Thymus (tissue), 11 donors: ENCODE measurements at regions not wholly inside any gene's neighbourhood (a gene's known extent, or its start where the extent isn't known, plus 50 kb on each side); places are given as distances from the start of the nearest gene placed in this dataset.

Source experiments
- DNase-seq, 9 donors: peaks; one replicate each; pipeline ENCODE4 v3.0.0-alpha.2; 2013; ENCODE audit warnings: low spot score in 9 of 9, low read depth in 6 of 9, missing footprints in 1 of 9
- H3K27ac ChIP-seq, 2 donors: one replicate each; pipeline ENCODE4 v1.5.1; 2013; ENCODE audit warnings: control low read depth in 1 of 2, low read depth in 1 of 2, low read length in 1 of 2, mild to moderate bottlenecking in 1 of 2, moderate library complexity in 1 of 2
- H3K27me3 ChIP-seq, 2 donors: one replicate each; pipeline ENCODE4 v1.5.1; 2013; ENCODE audit warnings: low read length in 1 of 2; ENCODE audit not compliant: control insufficient read depth in 2 of 2, insufficient read depth in 1 of 2
- H3K36me3 ChIP-seq, 2 donors: one replicate each; pipeline ENCODE4 v1.5.1; 2013; ENCODE audit warnings: low read length in 1 of 2, mild to moderate bottlenecking in 1 of 2, moderate library complexity in 1 of 2; ENCODE audit not compliant: control insufficient read depth in 2 of 2, insufficient read depth in 2 of 2
- H3K4me1 ChIP-seq, 2 donors: one replicate each; pipeline ENCODE4 v1.5.1; 2013; ENCODE audit warnings: low read length in 2 of 2; ENCODE audit not compliant: control insufficient read depth in 2 of 2, insufficient read depth in 2 of 2
- H3K4me3 ChIP-seq, 2 donors: one replicate each; pipeline ENCODE4 v1.5.1; 2013; ENCODE audit warnings: low read length in 2 of 2, control low read depth in 1 of 2, mild to moderate bottlenecking in 1 of 2
- H3K9me3 ChIP-seq, 2 donors: one replicate each; pipeline ENCODE4 v1.5.1; 2013; ENCODE audit warnings: low read length in 1 of 2, mild to moderate bottlenecking in 1 of 2; ENCODE audit not compliant: control insufficient read depth in 2 of 2, insufficient read depth in 1 of 2
- WGBS: extraction: QIAGEN DNeasy Blood & Tissue Kit; methylation state at CpG from one replicate; pipeline ENCODE4 v1.1.7; 2013; 5-methylcytosine and 5-hydroxymethylcytosine counted together
- donor health status: healthy.

DNA sequence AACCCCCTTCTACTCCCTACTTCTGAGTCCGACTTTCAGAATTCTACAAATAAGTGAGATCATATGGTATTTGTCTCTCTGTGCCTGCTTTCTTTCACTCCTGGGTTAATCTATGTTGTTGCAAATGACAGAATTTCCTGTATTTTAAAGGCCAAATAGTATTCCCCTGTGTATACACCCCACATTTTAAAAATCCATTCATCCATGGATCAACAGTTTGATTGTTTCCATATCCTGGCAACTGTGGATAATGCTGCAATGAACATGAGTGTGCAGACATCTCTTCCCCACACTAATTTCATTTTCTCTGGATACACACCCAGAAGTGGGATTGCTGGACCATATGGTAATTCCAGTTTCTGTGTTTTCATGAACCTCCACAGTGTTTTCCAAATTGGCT, 225.8 kb upstream of the TCERG1L start:
- no peak overlapping the region for H3K27ac ChIP-seq
- no peaks in the 10 kb centered on the region for H3K27me3 ChIP-seq
- no peaks in the 10 kb centered on the region for H3K4me1 ChIP-seq
- no peaks in the 10 kb centered on the region for H3K36me3 ChIP-seq
- no peaks in the 10 kb centered on the region for H3K9me3 ChIP-seq
- H3K4me3 ChIP-seq = no peak overlapping the region
- 69% methylated on average over 1 of the region's 1 CpG for WGBS
- DNase-seq = no peak

DNA sequence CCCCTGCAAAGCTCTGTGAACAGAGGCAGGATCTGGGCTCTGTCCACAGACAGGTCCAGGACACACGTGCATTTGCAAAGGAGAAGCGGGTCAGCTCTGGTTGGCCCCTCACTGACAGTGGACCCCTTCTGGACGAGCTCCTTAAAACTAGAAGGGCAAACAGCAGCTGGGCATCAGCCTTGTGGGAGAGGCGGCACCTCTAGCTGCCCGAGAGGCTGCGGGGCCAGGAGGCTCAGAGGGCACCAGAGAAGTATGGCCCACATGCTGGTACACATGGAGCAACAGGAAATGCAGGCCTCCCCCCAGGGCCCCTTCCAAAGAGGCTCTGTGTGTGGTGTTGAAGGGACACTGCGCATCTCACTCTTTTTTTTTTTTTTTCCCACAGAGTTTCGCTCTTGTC, 233.0 kb upstream of the TCERG1L start:
- H3K4me1 ChIP-seq = no peaks in the 10 kb centered on the region
- H3K4me3 ChIP-seq = no peak overlapping the region
- no peaks in the 10 kb centered on the region for H3K27me3 ChIP-seq
- DNase-seq = no peak
- H3K36me3 ChIP-seq = no peaks in the 10 kb centered on the region
- no peaks in the 10 kb centered on the region for H3K9me3 ChIP-seq
- H3K27ac ChIP-seq = no peak overlapping the region
- WGBS = 91% methylated on average over 8 of the region's 8 CpGs

- 78% methylated on average over 13 of the region's 13 CpGs for WGBS
- no peaks in the 10 kb centered on the region for H3K9me3 ChIP-seq
- no peak overlapping the region for H3K4me3 ChIP-seq
Measured at GRCh38 chr10:131546086-131546810, 234.7 kb upstream of the TCERG1L start.

DNA sequence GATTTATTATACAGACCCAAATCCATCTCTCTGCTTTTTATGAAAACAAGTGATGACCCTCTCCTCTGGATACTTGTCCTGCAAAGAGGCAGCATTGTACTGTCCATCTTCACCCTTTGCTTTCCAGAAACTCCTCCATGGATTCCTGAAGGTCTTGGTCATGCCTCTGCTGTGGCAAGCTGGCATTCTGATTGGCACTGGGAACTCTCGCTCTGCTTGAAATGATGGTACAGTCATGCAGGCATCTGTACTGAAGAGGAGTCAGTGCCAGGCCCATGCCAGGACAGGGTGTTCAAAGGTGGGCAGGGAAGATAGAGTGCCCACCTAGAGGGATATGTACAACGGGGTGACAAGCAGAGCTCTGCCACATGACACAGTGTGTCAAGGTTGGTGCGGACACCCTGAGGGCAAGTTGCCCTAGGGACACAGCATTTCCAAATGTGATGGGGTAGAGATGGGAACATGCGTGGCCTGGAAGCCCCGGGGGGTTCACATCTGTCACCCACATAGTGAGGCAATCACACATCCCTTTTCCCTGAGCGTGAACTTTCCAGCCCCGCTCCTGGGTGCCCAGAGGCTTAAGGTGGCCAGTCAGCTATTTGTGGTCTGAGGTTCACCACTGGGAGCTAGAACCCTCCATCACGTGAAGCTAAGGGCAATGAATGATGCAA, 235.7 kb upstream of the TCERG1L start:
- no peaks in the 10 kb centered on the region for H3K4me1 ChIP-seq
- DNase-seq = no peak
- H3K4me3 ChIP-seq = no peak overlapping the region
- WGBS = 90% methylated on average over 8 of the region's 8 CpGs
- no peak overlapping the region for H3K27ac ChIP-seq
- no peaks in the 10 kb centered on the region for H3K36me3 ChIP-seq
- no peaks in the 10 kb centered on the region for H3K27me3 ChIP-seq
- no peaks in the 10 kb centered on the region for H3K9me3 ChIP-seq

More at GRCh38 chr10:131546086-131546810, 234.7 kb upstream of the TCERG1L start:
- Histone ChIP-seq H3K27ac (no peak overlapping the region), H3K4me1 (no peaks in the 10 kb centered on the region), H3K27me3 (no peaks in the 10 kb centered on the region), H3K36me3 (no peaks in the 10 kb centered on the region)
- no peak for DNase-seq

GRCh38 chr10:131548176-131548575, 236.7 kb upstream of the TCERG1L start:
- Histone ChIP-seq H3K27me3 (no peaks in the 10 kb centered on the region), H3K36me3 (no peaks in the 10 kb centered on the region), H3K27ac (no peak overlapping the region), H3K4me1 (no peaks in the 10 kb centered on the region), H3K9me3 (no peaks in the 10 kb centered on the region), H3K4me3 (no peak overlapping the region)
- WGBS = 89% methylated on average over 12 of the region's 12 CpGs
- no peak for DNase-seq

GRCh38 chr10:131549116-131549515, 237.6 kb upstream of the TCERG1L start:
- Histone ChIP-seq H3K4me3 (no peak overlapping the region), H3K4me1 (no peaks in the 10 kb centered on the region), H3K36me3 (no peaks in the 10 kb centered on the region), H3K27ac (no peak overlapping the region), H3K27me3 (no peaks in the 10 kb centered on the region), H3K9me3 (no peaks in the 10 kb centered on the region)
- 90% methylated on average over 8 of the region's 8 CpGs for WGBS
- DNase-seq = no peak

DNA sequence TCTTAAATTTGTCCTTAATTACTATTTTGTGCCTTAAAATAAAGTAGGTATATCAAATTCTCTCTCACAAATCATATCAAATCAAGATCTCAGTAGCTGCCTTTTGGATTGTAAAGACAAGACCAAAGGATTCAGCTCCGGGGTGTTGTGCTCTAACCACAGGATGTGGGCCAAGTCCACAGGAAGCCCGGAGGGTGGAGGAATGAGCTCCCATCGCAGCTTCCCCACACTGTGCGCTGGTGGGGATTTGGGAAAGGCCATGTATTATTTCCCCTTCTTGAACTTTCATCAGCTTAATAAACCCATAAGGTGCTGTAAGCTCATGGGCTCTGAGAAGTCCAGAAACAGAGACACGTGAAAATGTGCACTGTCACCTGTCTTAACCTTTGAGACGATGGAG, 241.6 kb upstream of the TCERG1L start:
- no peak for DNase-seq
- H3K4me3 ChIP-seq = no peak overlapping the region
- H3K27ac ChIP-seq = no peak overlapping the region
- H3K4me1 ChIP-seq = no peaks in the 10 kb centered on the region
- 26% methylated on average over 6 of the region's 6 CpGs for WGBS
- H3K36me3 ChIP-seq = no peaks in the 10 kb centered on the region
- no peaks in the 10 kb centered on the region for H3K27me3 ChIP-seq
- H3K9me3 ChIP-seq = no peaks in the 10 kb centered on the region

GRCh38 chr10:131553581-131553980, 242.1 kb upstream of the TCERG1L start:
- no peak for DNase-seq
- Histone ChIP-seq H3K27ac (no peak overlapping the region), H3K4me3 (no peak overlapping the region)

DNA sequence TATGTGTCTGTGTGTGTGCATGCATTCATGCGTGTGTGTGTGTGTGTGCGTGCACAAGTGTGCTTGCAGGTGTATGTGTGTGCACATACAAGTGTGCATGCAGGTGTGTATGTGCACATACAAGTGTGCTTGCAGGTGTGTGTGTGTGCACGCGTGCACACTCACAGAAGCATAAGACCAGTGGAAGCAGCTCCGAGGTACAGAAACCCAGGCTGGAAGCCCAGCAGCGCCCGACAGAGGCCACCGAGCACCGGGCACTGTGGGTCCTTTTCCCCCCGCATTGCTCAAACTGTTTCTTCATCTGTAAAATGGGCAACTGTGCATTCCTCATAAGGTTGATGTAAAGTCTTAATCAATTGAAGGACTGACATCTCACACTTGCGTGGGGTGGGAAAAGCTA, 243.3 kb upstream of the TCERG1L start:
- Histone ChIP-seq H3K4me3 (no peak overlapping the region), H3K9me3 (no peaks in the 10 kb centered on the region), H3K36me3 (no peaks in the 10 kb centered on the region), H3K4me1 (no peaks in the 10 kb centered on the region), H3K27ac (no peak overlapping the region), H3K27me3 (no peaks in the 10 kb centered on the region)
- DNase-seq = no peak
- 83% methylated on average over 11 of the region's 11 CpGs for WGBS

More at GRCh38 chr10:131553581-131553980, 242.1 kb upstream of the TCERG1L start:
- H3K27me3 ChIP-seq = no peaks in the 10 kb centered on the region
- no peaks in the 10 kb centered on the region for H3K4me1 ChIP-seq
- H3K36me3 ChIP-seq = no peaks in the 10 kb centered on the region
- no peaks in the 10 kb centered on the region for H3K9me3 ChIP-seq
- 88% methylated on average over 8 of the region's 8 CpGs for WGBS
